ENCODE measurements at regions not wholly inside any gene's neighbourhood (a gene's known extent, or its start where the extent isn't known, plus 50 kb on each side); places are given as distances from the start of the nearest gene placed in this dataset.

DNA sequence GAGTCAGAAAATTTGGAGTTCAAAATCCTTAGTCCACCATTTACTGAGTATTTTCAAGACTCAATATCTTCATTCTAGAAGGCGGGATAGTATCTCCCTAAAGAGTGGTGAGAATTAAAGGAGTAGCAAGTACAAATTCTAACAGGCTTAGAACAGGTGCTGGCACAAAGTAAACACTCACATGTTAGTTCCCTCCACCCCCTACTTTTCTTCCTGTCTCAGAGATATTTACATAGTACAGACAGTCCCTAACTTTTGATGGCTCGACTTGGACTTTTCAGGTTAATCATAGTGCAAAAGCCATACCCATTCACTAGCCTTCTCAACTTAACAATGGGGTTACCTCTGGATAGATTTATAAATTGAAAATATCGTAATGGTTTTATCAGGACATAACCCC, 476.2 kb upstream of the RASGRP1 start:
- H3K36me3 ChIP-seq (ENCODE audit: control insufficient read depth in 2 of 2, extremely low read depth in 1 of 2, insufficient read depth in 2 of 2, low read length in 2 of 2), result no peaks in the 10 kb centered on the region
- intact Hi-C loops (cut with micrococcal nuclease), result no loop called here
- POLR2A ChIA-PET, result no interaction called here
- H3K79me2 ChIP-seq (ENCODE audit: control insufficient read depth, insufficient read depth, low read length), result no peaks in the 10 kb centered on the region
- FAIRE-seq (no peak), DNase-seq (ENCODE audit: low read depth, low spot score) (no peak)
- CTCF ChIA-PET, result no interaction called here
- no peak overlapping the region for H3K9ac ChIP-seq (replicated peaks; ENCODE audit: extremely low read depth, insufficient read depth, low read length)
- H3K4me2 ChIP-seq (ENCODE audit: insufficient read depth, low read length), result no peak overlapping the region
- no peaks in the 10 kb centered on the region for H3K9me1 ChIP-seq (replicated peaks; ENCODE audit: control insufficient read depth, extremely low read depth, insufficient read depth, low read length)
- H3K27ac ChIP-seq (ENCODE audit: insufficient read depth, low read depth, low read length), result no peak overlapping the region
- H3K9me3 ChIP-seq (replicated peaks; ENCODE audit: control insufficient read depth, insufficient read depth, low read length), result no peaks in the 10 kb centered on the region
- no peaks in the 10 kb centered on the region for H4K20me1 ChIP-seq (replicated peaks; ENCODE audit: control insufficient read depth, extremely low read depth, insufficient read depth, low read length)
- no peaks in the 10 kb centered on the region for H3K27me3 ChIP-seq (ENCODE audit: control insufficient read depth in 2 of 2, insufficient read depth in 2 of 2, low read length in 2 of 2)
- dilution Hi-C loops (cut with MboI; ENCODE audit: extremely low pct_ligation_motif_present, low sequenced_read_pairs), result no loop called here
- H2AFZ ChIP-seq (ENCODE audit: low read depth, low read length), result no peak overlapping the region
- no peak for TF ChIP-seq EZH2 (IDR thresholded peaks at IDR 0.05; ENCODE audit: borderline replicate concordance, low read depth, low read length, severe bottlenecking)
- no peak for TF ChIP-seq POLR2A (IDR thresholded peaks at IDR 0.05; ENCODE audit: low read depth, low read length)
- no peak for TF ChIP-seq POLR2AphosphoS5 (IDR thresholded peaks at IDR 0.05; ENCODE audit: insufficient read depth, low read depth, low read length)
- no peak for TF ChIP-seq JUN (IDR thresholded peaks at IDR 0.05; ENCODE audit: borderline replicate concordance, insufficient read depth, insufficient read length, low read depth)
- no peak for TF ChIP-seq FOS (IDR thresholded peaks at IDR 0.05; ENCODE audit: borderline replicate concordance, insufficient read depth, low read length)
- TF ChIP-seq, protein P1, sequence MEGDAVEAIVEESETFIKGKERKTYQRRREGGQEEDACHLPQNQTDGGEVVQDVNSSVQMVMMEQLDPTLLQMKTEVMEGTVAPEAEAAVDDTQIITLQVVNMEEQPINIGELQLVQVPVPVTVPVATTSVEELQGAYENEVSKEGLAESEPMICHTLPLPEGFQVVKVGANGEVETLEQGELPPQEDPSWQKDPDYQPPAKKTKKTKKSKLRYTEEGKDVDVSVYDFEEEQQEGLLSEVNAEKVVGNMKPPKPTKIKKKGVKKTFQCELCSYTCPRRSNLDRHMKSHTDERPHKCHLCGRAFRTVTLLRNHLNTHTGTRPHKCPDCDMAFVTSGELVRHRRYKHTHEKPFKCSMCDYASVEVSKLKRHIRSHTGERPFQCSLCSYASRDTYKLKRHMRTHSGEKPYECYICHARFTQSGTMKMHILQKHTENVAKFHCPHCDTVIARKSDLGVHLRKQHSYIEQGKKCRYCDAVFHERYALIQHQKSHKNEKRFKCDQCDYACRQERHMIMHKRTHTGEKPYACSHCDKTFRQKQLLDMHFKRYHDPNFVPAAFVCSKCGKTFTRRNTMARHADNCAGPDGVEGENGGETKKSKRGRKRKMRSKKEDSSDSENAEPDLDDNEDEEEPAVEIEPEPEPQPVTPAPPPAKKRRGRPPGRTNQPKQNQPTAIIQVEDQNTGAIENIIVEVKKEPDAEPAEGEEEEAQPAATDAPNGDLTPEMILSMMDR (IDR thresholded peaks at IDR 0.05; ENCODE audit: extremely low read depth in 1 of 2, insufficient read depth in 1 of 2, low read depth in 1 of 2, low read length in 2 of 2), result no peak
- TF ChIP-seq, protein P2, sequence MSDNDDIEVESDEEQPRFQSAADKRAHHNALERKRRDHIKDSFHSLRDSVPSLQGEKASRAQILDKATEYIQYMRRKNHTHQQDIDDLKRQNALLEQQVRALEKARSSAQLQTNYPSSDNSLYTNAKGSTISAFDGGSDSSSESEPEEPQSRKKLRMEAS (IDR thresholded peaks at IDR 0.05; ENCODE audit: insufficient read depth, insufficient read length), result no peak
- TF ChIP-seq MYC (IDR thresholded peaks at IDR 0.05; ENCODE audit: low read depth, low read length), result no peak
- no peak for TF ChIP-seq GATA2 (IDR thresholded peaks at IDR 0.05; ENCODE audit: insufficient read depth, insufficient read length, low read depth, low read length)
- no peaks in the 10 kb centered on the region for H3K4me1 ChIP-seq (ENCODE audit: control insufficient read depth, extremely low read depth, insufficient read depth, low read length)
- no peak overlapping the region for H3K4me3 ChIP-seq (replicated peaks in 1 of 3; ENCODE audit: insufficient read depth in 1 of 3, low read depth in 1 of 3, low read length in 3 of 3)
- BruUV-seq (replicated peaks), result no TSS peak

Data from endothelial cell of umbilical vein (primary cell).